NT2/D1 (cell line): ENCODE measurements at regions not wholly inside any gene's neighbourhood (a gene's known extent, or its start where the extent isn't known, plus 50 kb on each side); places are given as distances from the start of the nearest gene placed in this dataset.

Experiments
- DNase-seq: peaks from one replicate; pipeline ENCODE4 v3.0.0-alpha.2; 2011; ENCODE audit warnings: low read depth, low spot score
- H3K27me3 ChIP-seq: 2 replicates; pipeline ENCODE4 v1.6.0; 2011; ENCODE audit warnings: mild to moderate bottlenecking; ENCODE audit not compliant: insufficient read length, insufficient read depth
- H3K36me3 ChIP-seq: 2 replicates; pipeline ENCODE4 v1.6.1; 2011; ENCODE audit warnings: mild to moderate bottlenecking, low read length, mixed read lengths; ENCODE audit not compliant: insufficient read depth, insufficient read length
- H3K4me1 ChIP-seq: 2 replicates; pipeline ENCODE4 v1.5.1; 2011; ENCODE audit not compliant: insufficient read depth, insufficient read length
- H3K4me3 ChIP-seq: 2 replicates; pipeline ENCODE4 v1.5.1; 2011; ENCODE audit warnings: low read depth; ENCODE audit not compliant: insufficient read length
- H3K9ac ChIP-seq: 2 replicates; pipeline ENCODE4 v1.6.0; 2011; ENCODE audit warnings: low read depth; ENCODE audit not compliant: insufficient read length
- H3K9me3 ChIP-seq: 2 replicates; pipeline ENCODE4 v1.5.1; 2011; ENCODE audit warnings: mild to moderate bottlenecking, low read length; ENCODE audit not compliant: insufficient read depth
- SUZ12 ChIP-seq: IDR thresholded peaks from 2 replicates; pipeline ENCODE4 v1.6.1; 2011; ENCODE audit not compliant: insufficient read length, insufficient read depth; ENCODE audit errors: extremely low read depth
- YY1 ChIP-seq: IDR thresholded peaks from 2 replicates; pipeline ENCODE4 v1.6.1; 2011; ENCODE audit not compliant: insufficient read length, insufficient read depth
- ZNF274 ChIP-seq: IDR thresholded peaks from 2 replicates; pipeline ENCODE4 v1.6.1; 2011; ENCODE audit warnings: mild to moderate bottlenecking, low read depth, low read length

DNA sequence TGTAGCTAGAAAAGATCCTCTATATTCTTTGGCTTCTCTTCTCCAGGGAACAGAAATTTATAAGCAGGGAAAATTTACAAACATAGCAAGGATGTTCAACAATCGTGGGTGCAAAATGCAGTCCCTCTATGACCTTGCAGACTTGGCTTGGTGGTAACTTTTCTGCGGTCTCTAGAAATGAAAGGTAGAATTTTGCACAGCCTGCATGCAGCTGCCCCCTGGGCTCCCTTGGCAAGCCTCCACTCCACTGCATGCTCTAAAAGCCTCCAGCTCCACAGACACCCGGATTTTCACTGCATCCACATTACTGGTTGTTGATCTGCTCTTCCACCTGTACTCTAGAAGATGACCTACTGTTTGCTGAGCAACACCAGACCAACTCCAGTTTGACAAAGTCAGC is 236.5 kb upstream of the EYS start:
- Histone ChIP-seq H3K9ac (no peak overlapping the region), H3K36me3 (no peaks in the 10 kb centered on the region), H3K4me3 (no peak overlapping the region), H3K4me1 (no peaks in the 10 kb centered on the region), H3K9me3 (no peaks in the 10 kb centered on the region), H3K27me3 (no peaks in the 10 kb centered on the region)
- DNase-seq = no peak
- TF ChIP-seq YY1 = no peak

DNA sequence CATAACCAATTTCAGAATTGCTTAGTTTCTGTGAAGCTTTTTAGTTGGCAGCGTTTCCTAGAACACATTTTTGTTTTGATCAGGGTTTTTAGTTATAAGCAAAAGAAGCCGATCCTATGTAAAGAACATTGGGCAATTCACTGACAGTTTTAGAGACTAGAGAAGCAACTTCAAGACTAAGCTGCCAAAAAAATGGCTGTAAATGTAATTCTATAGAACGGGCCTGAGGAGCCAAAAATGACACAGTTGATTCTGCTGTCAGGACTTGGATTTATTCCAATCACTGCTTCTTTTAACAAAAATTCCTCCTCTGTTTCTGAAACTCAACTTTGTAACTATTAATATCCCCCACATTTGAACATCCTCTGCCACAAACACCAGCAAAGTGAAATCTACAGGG is 236.0 kb upstream of the EYS start:
- Histone ChIP-seq H3K27me3 (no peaks in the 10 kb centered on the region), H3K9ac (no peak overlapping the region), H3K4me1 (no peaks in the 10 kb centered on the region), H3K4me3 (no peak overlapping the region), H3K36me3 (no peaks in the 10 kb centered on the region), H3K9me3 (no peaks in the 10 kb centered on the region; the same call in 1 of the 2 replicates)
- no peak for DNase-seq
- TF ChIP-seq SUZ12 (no peak), ZNF274 (no peak), YY1 (no peak)

DNA sequence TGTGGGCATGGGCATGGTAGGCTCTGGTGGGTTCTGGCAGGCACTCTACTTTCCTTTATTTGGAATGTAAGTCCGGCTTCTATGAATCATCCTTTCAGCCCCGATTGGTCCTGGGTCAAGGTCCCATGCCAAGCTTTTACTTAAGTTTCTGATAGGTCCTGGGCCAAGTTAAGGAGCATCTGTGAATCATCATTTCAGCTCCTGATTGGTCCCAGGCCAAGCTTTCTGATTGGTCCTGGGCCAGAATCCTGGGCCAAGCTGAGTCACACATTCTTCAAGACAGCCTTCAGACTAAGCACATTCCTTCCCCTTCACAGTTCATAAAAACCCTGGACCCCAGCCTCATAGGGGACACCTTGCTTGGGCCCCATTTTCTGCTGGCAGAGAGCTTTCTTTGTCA is 231.0 kb upstream of the EYS start:
- DNase-seq = no peak
- Histone ChIP-seq H3K27me3 (no peaks in the 10 kb centered on the region), H3K4me1 (no peaks in the 10 kb centered on the region), H3K36me3 (no peaks in the 10 kb centered on the region), H3K9ac (no peak overlapping the region), H3K4me3 (no peak overlapping the region), H3K9me3 (no peaks in the 10 kb centered on the region; the same call in 1 of the 2 replicates)
- TF ChIP-seq SUZ12 (no peak), ZNF274 (no peak), YY1 (no peak)

DNA sequence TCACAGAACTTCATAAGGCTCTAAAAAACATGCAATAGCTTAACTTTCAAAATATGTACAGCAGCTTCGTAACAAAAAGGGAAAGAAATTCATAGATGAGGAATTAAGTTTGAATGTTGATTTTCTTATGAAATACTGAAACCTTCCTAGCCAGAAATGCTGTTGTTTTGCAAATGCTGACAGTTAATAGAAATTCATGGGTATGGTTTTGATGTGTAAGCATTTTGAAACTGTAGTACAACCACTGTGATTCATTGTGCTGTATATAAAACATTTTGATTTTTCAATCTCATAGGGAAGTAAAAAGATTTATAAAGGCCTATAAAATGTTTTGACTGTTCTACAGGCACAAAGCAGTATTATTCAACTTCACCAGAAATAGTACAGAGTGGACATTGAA is 228.4 kb upstream of the EYS start:
- no peak for DNase-seq
- no peaks in the 10 kb centered on the region for H3K36me3 ChIP-seq
- peaks cover 12% of the 10 kb centered on the region; the same call in 1 of the 2 replicates for H3K9me3 ChIP-seq
- no peak overlapping the region for H3K9ac ChIP-seq
- no peak for TF ChIP-seq ZNF274
- no peak for TF ChIP-seq SUZ12
- TF ChIP-seq YY1 = no peak
- H3K27me3 ChIP-seq = no peaks in the 10 kb centered on the region
- no peak overlapping the region for H3K4me3 ChIP-seq
- no peaks in the 10 kb centered on the region for H3K4me1 ChIP-seq

DNA sequence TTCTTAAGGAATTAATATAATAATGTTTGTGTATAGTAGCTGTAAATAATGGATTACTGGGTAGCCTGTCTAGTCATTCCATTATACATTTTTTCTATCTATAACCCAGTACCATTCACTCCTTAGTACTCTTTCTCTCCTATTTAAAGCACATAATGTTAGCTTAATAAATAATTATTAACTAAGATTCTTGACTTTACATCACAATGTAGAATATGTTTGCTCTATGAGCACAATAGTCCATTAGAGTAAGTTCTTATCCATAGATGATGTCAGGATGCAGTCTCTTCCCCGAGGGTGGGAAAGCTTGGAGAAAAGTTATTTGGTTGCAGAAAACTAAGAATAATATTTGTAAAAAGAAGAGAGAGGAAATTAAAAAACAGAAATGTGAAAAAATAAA is 226.4 kb upstream of the EYS start:
- no peak overlapping the region for H3K9ac ChIP-seq
- H3K36me3 ChIP-seq = no peaks in the 10 kb centered on the region
- H3K4me1 ChIP-seq = no peaks in the 10 kb centered on the region
- DNase-seq = no peak
- H3K9me3 ChIP-seq = peaks cover 18% of the 10 kb centered on the region; the same call in 1 of the 2 replicates
- H3K27me3 ChIP-seq = no peaks in the 10 kb centered on the region
- no peak for TF ChIP-seq ZNF274
- no peak for TF ChIP-seq SUZ12
- TF ChIP-seq YY1 = no peak
- no peak overlapping the region for H3K4me3 ChIP-seq

DNA sequence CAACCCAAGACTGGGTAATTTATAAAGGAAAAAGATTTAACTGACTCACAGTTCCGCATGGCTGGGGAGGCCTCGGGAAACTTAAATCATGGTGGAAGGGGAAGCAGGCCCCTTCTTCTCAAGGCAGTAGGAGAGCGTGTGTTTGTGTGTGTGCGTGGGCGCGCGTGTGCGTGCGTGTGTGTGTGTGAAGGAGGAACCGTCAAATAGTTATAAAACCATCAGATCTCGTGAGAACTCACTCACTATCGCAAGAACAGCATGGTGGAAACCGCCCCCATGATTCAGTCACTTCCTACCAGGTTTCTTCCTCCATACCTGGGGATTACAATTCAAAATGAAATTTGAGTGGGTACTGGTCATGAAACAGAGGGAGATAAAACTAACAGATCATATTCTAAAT is 220.1 kb upstream of the EYS start:
- H3K27me3 ChIP-seq = no peaks in the 10 kb centered on the region
- DNase-seq = no peak
- TF ChIP-seq ZNF274 (no peak), YY1 (no peak), SUZ12 (no peak)
- no peak overlapping the region for H3K9ac ChIP-seq
- no peaks in the 10 kb centered on the region for H3K36me3 ChIP-seq
- no peak overlapping the region for H3K4me3 ChIP-seq
- H3K9me3 ChIP-seq = peaks cover 18% of the 10 kb centered on the region; the same call in 1 of the 2 replicates
- no peaks in the 10 kb centered on the region for H3K4me1 ChIP-seq

DNA sequence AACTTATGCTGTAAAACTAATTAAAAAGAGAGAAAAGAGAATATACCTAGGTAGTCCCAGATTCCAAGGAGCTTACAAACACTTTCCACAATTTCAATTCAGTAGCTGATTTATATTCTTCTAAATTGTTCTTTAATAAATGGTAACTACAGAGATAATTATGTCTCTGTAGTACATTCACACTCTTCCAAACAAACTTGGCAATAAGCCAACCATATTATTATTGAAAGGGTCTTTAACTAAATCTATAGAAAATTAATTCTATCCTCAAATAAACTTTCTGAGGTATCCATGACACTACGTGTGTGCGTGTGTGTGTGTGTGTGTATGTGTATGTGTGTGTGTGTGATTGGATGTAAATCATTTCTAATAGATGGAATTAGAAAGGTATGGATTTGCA is 217.4 kb upstream of the EYS start:
- DNase-seq = no peak
- H3K27me3 ChIP-seq = no peaks in the 10 kb centered on the region
- H3K4me1 ChIP-seq = no peaks in the 10 kb centered on the region
- no peak overlapping the region for H3K9ac ChIP-seq
- H3K4me3 ChIP-seq = no peak overlapping the region
- H3K36me3 ChIP-seq = no peaks in the 10 kb centered on the region
- H3K9me3 ChIP-seq = no peaks in the 10 kb centered on the region
- TF ChIP-seq ZNF274 (no peak), SUZ12 (no peak), YY1 (no peak)

DNA sequence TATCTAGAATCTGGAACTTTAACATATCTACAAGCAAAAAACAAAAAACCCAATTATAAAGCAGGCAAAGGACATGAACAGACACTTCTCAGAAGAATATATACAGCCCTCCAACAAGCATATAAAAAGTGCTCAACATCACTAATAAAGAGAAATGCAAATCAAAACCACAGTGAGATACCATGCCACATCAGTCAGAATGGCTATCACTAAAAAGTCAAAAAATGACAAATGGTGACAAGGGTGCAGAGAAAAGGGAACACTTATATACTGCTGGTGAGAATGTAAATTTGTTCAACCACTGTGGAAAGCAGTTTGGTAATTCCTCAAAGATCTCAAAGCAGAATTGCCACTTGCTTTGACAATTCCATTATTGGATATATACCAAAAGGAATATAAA is 215.0 kb upstream of the EYS start:
- H3K4me3 ChIP-seq = no peak overlapping the region
- H3K9me3 ChIP-seq = no peaks in the 10 kb centered on the region
- TF ChIP-seq ZNF274 = no peak
- TF ChIP-seq YY1 = no peak
- no peak for TF ChIP-seq SUZ12
- H3K9ac ChIP-seq = no peak overlapping the region
- no peaks in the 10 kb centered on the region for H3K27me3 ChIP-seq
- no peaks in the 10 kb centered on the region for H3K4me1 ChIP-seq
- no peaks in the 10 kb centered on the region for H3K36me3 ChIP-seq
- no peak for DNase-seq
